HCT116 (cell line): ENCODE measurements at regions not wholly inside any gene's neighbourhood (a gene's known extent, or its start where the extent isn't known, plus 50 kb on each side); places are given as distances from the start of the nearest gene placed in this dataset.

Source experiments
- ATAC-seq: fragments of 200-7000 bp; cut with Tn5 transposase; 2 replicates; pipeline ENCODE4 v1.9.1; 2020; ENCODE audit warnings: mild to moderate bottlenecking, moderate library complexity
- BruUV-seq: library from RNA; stranded (reverse); fragments of 400-500 nt; replicated peaks from 2 replicates; lab custom pipeline; 2021; lab: Mats Ljungman, UMichigan
- CTCF ChIA-PET: fragments of 300-600 bp; sonication (Branson Sonifier 250); formaldehyde crosslinking; loops from one replicate; lab custom pipeline; 2021; ENCODE audit warnings: antibody characterized with exemption; lab: Charles Lee
- POLR2A ChIA-PET: fragments of 300-600, 350-600 bp; sonication (Branson Sonifier 250); formaldehyde crosslinking; loops from one replicate; lab custom pipeline; 2021; ENCODE audit warnings: antibody characterized with exemption; lab: Charles Lee
- RAD21 ChIA-PET, 2 experiments: fragments of 300-600 bp; sonication (Branson Sonifier 250); formaldehyde crosslinking; loops; one replicate each; lab custom pipeline; 2023; ENCODE audit warnings: low total read pairs in 2 of 2; ENCODE audit not compliant: uncharacterized antibody in 2 of 2, unreplicated experiment in 2 of 2, low non-redundant PET in 1 of 2; lab: Charles Lee
- DNase-seq: peaks from one replicate; pipeline ENCODE4 v3.0.0-alpha.2; 2010; ENCODE audit warnings: low read depth, low spot score
- H2AFZ ChIP-seq: fragments of 200-600 bp; shearing (Covaris generic), sonication (generic); 2 replicates; pipeline ENCODE4 v1.6.1; 2017; ENCODE audit warnings: low read depth, mixed run types, mixed read lengths, antibody characterized with exemption, low read length; ENCODE audit not compliant: poor library complexity, severe bottlenecking
- H3K27ac ChIP-seq: 2 replicates; pipeline ENCODE4 v1.5.1; 2012; ENCODE audit warnings: low read depth, low read length
- H3K27me3 ChIP-seq: fragments of 200-600 bp; sonication (generic); 2 replicates; pipeline ENCODE4 v1.6.1; 2016; ENCODE audit warnings: mixed run types, low read length, mixed read lengths; ENCODE audit not compliant: insufficient read depth
- H3K36me3 ChIP-seq, 2 experiments: fragments of 200-500 bp in 1 of 2; fragments of 200-600 bp in 1 of 2; sonication (Bioruptor generic) in 1 of 2; sonication (generic) in 1 of 2; 2 replicates each; pipeline versions ENCODE4 v1.5.1 to v1.6.1; 2014 to 2016; ENCODE audit warnings: low read length in 2 of 2, inconsistent platforms in 1 of 2, mixed read lengths in 1 of 2, mixed run types in 1 of 2; ENCODE audit not compliant: insufficient read depth in 2 of 2, control insufficient read depth in 1 of 2
- H3K4me1 ChIP-seq, 2 experiments: fragments of 200-600 bp in 1 of 2; sonication (generic) in 1 of 2; 2 replicates each; pipeline versions ENCODE4 v1.5.1 to v1.6.1; 2012 to 2017; ENCODE audit warnings: low read length in 2 of 2, inconsistent platforms in 1 of 2, mild to moderate bottlenecking in 1 of 2, mixed read lengths in 1 of 2, mixed run types in 1 of 2, moderate library complexity in 1 of 2; ENCODE audit not compliant: insufficient read depth in 2 of 2, control insufficient read depth in 1 of 2
- H3K4me2 ChIP-seq: fragments of 200-600 bp; sonication (generic); 2 replicates; pipeline ENCODE4 v1.6.1; 2017; ENCODE audit warnings: mixed run types, low read length, mixed read lengths
- H3K4me3 ChIP-seq, 2 experiments: fragments of 200-600 bp in 1 of 2; sonication (generic) in 1 of 2; replicated peaks in 1 of 2; 2 replicates each; pipeline ENCODE4 v1.5.1; 2011 to 2016; ENCODE audit warnings: low read length in 2 of 2, control low read depth in 1 of 2, low read depth in 1 of 2, mild to moderate bottlenecking in 1 of 2, mixed read lengths in 1 of 2, mixed run types in 1 of 2
- H3K79me2 ChIP-seq: fragments of 200-600 bp; sonication (generic); 2 replicates; pipeline ENCODE4 v1.6.1; 2017; ENCODE audit warnings: mild to moderate bottlenecking, mixed run types, low read length, moderate library complexity, mixed read lengths; ENCODE audit not compliant: insufficient read depth
- H3K9ac ChIP-seq: fragments of 200-600 bp; sonication (generic); 2 replicates; pipeline ENCODE4 v1.6.1; 2016; ENCODE audit warnings: low read length, mixed read lengths
- H3K9me2 ChIP-seq: fragments of 200-600 bp; sonication (generic), shearing (Covaris generic); 2 replicates; pipeline ENCODE4 v1.6.1; 2017; ENCODE audit warnings: mixed run types, mild to moderate bottlenecking, moderate library complexity; ENCODE audit not compliant: insufficient read depth
- H3K9me3 ChIP-seq, 2 experiments: fragments of 200-500 bp in 1 of 2; fragments of 200-600 bp in 1 of 2; sonication (Bioruptor generic) in 1 of 2; sonication (generic) in 1 of 2; 2 replicates each; pipeline ENCODE4 v1.6.1; 2014 to 2017; ENCODE audit warnings: low read length in 2 of 2, mixed read lengths in 2 of 2, inconsistent platforms in 1 of 2, low read depth in 1 of 2, mild to moderate bottlenecking in 1 of 2, mixed run types in 1 of 2, moderate library complexity in 1 of 2; ENCODE audit not compliant: control insufficient read depth in 1 of 2, insufficient read depth in 1 of 2
- H4K20me1 ChIP-seq: fragments of 200-600 bp; sonication (generic), shearing (Covaris generic); 2 replicates; pipeline ENCODE4 v1.6.1; 2017; ENCODE audit warnings: mixed run types, mild to moderate bottlenecking, moderate library complexity; ENCODE audit not compliant: insufficient read depth
- EZH2 ChIP-seq: fragments of 200-600 bp; sonication (generic); IDR thresholded peaks from 2 replicates; pipeline ENCODE4 v1.6.1; 2017; ENCODE audit warnings: antibody characterized with exemption, mixed run types
- EZH2phosphoT487 ChIP-seq: fragments of 200-600 bp; IDR thresholded peaks from 2 replicates; pipeline ENCODE4 v1.6.1; 2018; ENCODE audit warnings: antibody characterized with exemption, borderline replicate concordance
- FOSL1 ChIP-seq: IDR thresholded peaks from 2 replicates; pipeline ENCODE4 v1.6.1; 2012; ENCODE audit warnings: low read depth
- JUND ChIP-seq: IDR thresholded peaks from 2 replicates; pipeline ENCODE4 v1.6.1; 2012
- POLR2A ChIP-seq: IDR thresholded peaks from 2 replicates; pipeline ENCODE4 v1.7.0; 2011; ENCODE audit warnings: borderline replicate concordance; ENCODE audit not compliant: insufficient read depth, insufficient read length; ENCODE audit errors: extremely low read depth
- POLR2AphosphoS5 ChIP-seq: IDR thresholded peaks from 2 replicates; pipeline ENCODE4 v1.6.1; 2011; ENCODE audit warnings: mild to moderate bottlenecking, low read depth, low read length, moderate library complexity
- RAD21 ChIP-seq: IDR thresholded peaks from 2 replicates; pipeline ENCODE4 v1.6.1; 2012; ENCODE audit warnings: low read depth, mild to moderate bottlenecking
- SP1 ChIP-seq: IDR thresholded peaks from 2 replicates; pipeline ENCODE4 v1.6.1; 2012; ENCODE audit warnings: low read depth
- TCF7L2 ChIP-seq: IDR thresholded peaks from 2 replicates; pipeline ENCODE4 v1.7.0; 2011; ENCODE audit warnings: borderline replicate concordance, inconsistent platforms; ENCODE audit not compliant: insufficient read depth, insufficient read length; ENCODE audit errors: extremely low read depth
- YY1 ChIP-seq: IDR thresholded peaks from 2 replicates; pipeline ENCODE4 v1.6.1; 2011; ENCODE audit warnings: low read length, low read depth, moderate library complexity, mild to moderate bottlenecking; ENCODE audit not compliant: insufficient replicate concordance; ENCODE audit errors: extremely low read depth
- intact Hi-C: fragments of 100-400 bp; cut with micrococcal nuclease; formaldehyde crosslinking; loops from 2 replicates; pipeline ENCODE4 v1.10.0; 2022
- TF ChIP-seq, protein P1 (sequence below): IDR thresholded peaks from 2 replicates; pipeline ENCODE4 v1.6.1; 2011; ENCODE audit warnings: mild to moderate bottlenecking, low read length, moderate library complexity; ENCODE audit not compliant: insufficient replicate concordance; ENCODE audit errors: extremely low read depth
- TF ChIP-seq, protein P2 (sequence below): IDR thresholded peaks from 2 replicates; pipeline ENCODE4 v1.6.1; 2012
- TF ChIP-seq, protein P3 (sequence below): IDR thresholded peaks from 2 replicates; pipeline ENCODE4 v1.6.1; 2012; ENCODE audit warnings: low read depth
- TF ChIP-seq, protein P4 (sequence below), 3 experiments: fragments of 200-600 bp in 1 of 3; sonication (generic) in 1 of 3; IDR thresholded peaks in 2 of 3; conservative IDR thresholded peaks in 1 of 3; 2 replicates each; pipeline ENCODE4 v1.5.1; 2012 to 2017; ENCODE audit warnings: low read depth in 2 of 3, low read length in 2 of 3, antibody characterized with exemption in 1 of 3, borderline replicate concordance in 1 of 3, control low read depth in 1 of 3, mild to moderate bottlenecking in 1 of 3, mixed read lengths in 1 of 3, mixed run types in 1 of 3, moderate library complexity in 1 of 3; ENCODE audit not compliant: insufficient read depth in 1 of 3

DNA sequence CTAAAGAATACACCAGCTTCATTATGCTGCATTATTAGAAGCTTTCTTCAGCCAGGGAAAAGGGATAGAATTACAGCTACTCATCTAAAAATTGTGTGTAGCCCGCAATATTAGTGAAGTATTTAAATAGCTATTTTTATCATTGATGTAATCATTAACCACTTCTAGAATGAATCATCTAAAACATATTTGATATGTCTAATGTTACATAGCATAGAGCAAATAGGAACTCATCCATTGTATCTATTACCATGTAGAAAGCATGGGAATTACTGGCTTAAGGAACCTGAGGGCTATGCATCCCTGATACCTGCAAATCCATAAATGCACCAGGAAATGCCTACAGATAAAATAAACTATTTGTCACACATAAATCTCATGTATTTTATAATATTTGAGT, 54.5 kb upstream of the VGLL3 start (continued):
- TF ChIP-seq, protein P1, sequence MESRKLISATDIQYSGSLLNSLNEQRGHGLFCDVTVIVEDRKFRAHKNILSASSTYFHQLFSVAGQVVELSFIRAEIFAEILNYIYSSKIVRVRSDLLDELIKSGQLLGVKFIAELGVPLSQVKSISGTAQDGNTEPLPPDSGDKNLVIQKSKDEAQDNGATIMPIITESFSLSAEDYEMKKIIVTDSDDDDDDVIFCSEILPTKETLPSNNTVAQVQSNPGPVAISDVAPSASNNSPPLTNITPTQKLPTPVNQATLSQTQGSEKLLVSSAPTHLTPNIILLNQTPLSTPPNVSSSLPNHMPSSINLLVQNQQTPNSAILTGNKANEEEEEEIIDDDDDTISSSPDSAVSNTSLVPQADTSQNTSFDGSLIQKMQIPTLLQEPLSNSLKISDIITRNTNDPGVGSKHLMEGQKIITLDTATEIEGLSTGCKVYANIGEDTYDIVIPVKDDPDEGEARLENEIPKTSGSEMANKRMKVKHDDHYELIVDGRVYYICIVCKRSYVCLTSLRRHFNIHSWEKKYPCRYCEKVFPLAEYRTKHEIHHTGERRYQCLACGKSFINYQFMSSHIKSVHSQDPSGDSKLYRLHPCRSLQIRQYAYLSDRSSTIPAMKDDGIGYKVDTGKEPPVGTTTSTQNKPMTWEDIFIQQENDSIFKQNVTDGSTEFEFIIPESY, result no peak
- TF ChIP-seq, protein P2, sequence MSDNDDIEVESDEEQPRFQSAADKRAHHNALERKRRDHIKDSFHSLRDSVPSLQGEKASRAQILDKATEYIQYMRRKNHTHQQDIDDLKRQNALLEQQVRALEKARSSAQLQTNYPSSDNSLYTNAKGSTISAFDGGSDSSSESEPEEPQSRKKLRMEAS, result no peak

DNA sequence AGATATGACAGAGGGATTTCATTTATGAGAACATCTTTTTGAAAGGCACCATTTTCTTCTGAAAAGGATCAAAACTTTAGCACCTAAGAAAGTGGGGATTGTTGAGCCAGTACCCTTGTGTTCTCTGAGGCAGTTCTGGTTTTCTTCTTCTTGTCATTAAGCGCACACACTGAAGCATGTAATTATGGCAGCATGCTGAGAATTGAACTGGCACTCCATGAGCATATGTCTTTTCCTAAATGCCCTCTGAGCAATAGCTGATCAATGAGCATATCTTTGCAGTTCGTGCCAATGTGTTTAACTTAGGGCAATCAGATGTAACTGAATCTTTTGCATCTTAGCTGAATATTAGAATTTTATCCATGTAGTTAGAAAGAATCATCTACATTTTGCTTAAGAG, 53.9 kb upstream of the VGLL3 start:
- Histone ChIP-seq H3K4me2 (no peak overlapping the region), H3K9ac (no peak overlapping the region), H3K27me3 (0 out of 2 replicates have a peak, but pooled peaks cover 5% of the 10 kb centered on the region), H3K36me3 (no peaks in the 10 kb centered on the region)
- RAD21 ChIA-PET, result no interaction called here
- intact Hi-C loops, result no loop called here
- no TSS peak for BruUV-seq
- no peak for ATAC-seq
- no peak for TF ChIP-seq FOSL1
- TF ChIP-seq EZH2, result no peak
- TF ChIP-seq, protein P3, sequence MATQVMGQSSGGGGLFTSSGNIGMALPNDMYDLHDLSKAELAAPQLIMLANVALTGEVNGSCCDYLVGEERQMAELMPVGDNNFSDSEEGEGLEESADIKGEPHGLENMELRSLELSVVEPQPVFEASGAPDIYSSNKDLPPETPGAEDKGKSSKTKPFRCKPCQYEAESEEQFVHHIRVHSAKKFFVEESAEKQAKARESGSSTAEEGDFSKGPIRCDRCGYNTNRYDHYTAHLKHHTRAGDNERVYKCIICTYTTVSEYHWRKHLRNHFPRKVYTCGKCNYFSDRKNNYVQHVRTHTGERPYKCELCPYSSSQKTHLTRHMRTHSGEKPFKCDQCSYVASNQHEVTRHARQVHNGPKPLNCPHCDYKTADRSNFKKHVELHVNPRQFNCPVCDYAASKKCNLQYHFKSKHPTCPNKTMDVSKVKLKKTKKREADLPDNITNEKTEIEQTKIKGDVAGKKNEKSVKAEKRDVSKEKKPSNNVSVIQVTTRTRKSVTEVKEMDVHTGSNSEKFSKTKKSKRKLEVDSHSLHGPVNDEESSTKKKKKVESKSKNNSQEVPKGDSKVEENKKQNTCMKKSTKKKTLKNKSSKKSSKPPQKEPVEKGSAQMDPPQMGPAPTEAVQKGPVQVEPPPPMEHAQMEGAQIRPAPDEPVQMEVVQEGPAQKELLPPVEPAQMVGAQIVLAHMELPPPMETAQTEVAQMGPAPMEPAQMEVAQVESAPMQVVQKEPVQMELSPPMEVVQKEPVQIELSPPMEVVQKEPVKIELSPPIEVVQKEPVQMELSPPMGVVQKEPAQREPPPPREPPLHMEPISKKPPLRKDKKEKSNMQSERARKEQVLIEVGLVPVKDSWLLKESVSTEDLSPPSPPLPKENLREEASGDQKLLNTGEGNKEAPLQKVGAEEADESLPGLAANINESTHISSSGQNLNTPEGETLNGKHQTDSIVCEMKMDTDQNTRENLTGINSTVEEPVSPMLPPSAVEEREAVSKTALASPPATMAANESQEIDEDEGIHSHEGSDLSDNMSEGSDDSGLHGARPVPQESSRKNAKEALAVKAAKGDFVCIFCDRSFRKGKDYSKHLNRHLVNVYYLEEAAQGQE, result no peak
- no peak for TF ChIP-seq SP1
- TF ChIP-seq POLR2AphosphoS5, result no peak
- TF ChIP-seq EZH2phosphoT487, result no peak
- TF ChIP-seq, protein P1, result no peak
- TF ChIP-seq YY1, result no peak
- TF ChIP-seq, protein P4, sequence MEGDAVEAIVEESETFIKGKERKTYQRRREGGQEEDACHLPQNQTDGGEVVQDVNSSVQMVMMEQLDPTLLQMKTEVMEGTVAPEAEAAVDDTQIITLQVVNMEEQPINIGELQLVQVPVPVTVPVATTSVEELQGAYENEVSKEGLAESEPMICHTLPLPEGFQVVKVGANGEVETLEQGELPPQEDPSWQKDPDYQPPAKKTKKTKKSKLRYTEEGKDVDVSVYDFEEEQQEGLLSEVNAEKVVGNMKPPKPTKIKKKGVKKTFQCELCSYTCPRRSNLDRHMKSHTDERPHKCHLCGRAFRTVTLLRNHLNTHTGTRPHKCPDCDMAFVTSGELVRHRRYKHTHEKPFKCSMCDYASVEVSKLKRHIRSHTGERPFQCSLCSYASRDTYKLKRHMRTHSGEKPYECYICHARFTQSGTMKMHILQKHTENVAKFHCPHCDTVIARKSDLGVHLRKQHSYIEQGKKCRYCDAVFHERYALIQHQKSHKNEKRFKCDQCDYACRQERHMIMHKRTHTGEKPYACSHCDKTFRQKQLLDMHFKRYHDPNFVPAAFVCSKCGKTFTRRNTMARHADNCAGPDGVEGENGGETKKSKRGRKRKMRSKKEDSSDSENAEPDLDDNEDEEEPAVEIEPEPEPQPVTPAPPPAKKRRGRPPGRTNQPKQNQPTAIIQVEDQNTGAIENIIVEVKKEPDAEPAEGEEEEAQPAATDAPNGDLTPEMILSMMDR (IDR thresholded peaks at IDR 0.05 in 2 of 3, conservative IDR thresholded peaks at IDR 0.05 in 1 of 3; ENCODE audit: borderline replicate concordance in 1 of 3, insufficient read depth in 1 of 3, low read depth in 2 of 3, low read length in 2 of 3), result no peak
- no peak for TF ChIP-seq TCF7L2
- TF ChIP-seq RAD21, result no peak
- TF ChIP-seq POLR2A, result no peak
- TF ChIP-seq, protein P2, result no peak
- TF ChIP-seq JUND, result no peak
- TF ChIP-seq, all 23 proteins: peak for 0
- Histone ChIP-seq H3K9me3 (no peaks in the 10 kb centered on the region), H4K20me1 (no peaks in the 10 kb centered on the region), H3K79me2 (no peaks in the 10 kb centered on the region), H3K27ac (no peak overlapping the region), H3K4me1 (no peaks in the 10 kb centered on the region), H3K4me3 (no peak overlapping the region), H2AFZ (no peak overlapping the region), H3K9me2 (no peaks in the 10 kb centered on the region)
- DNase-seq, result no peak
- POLR2A ChIA-PET, result no interaction called here
- CTCF ChIA-PET, result no interaction called here
